Spinal cord (tissue), 9 donors: ENCODE measurements at regions not wholly inside any gene's neighbourhood (a gene's known extent, or its start where the extent isn't known, plus 50 kb on each side); places are given as distances from the start of the nearest gene placed in this dataset.

Experiments used
- DNase-seq, 6 donors: peaks; one replicate each; pipeline versions ENCODE4 v3.0.0 to v3.0.0-alpha.2; 2013 to 2015; ENCODE audit warnings: low spot score in 6 of 6, low read depth in 4 of 6
- H3K27ac ChIP-seq: one replicate; pipeline ENCODE4 v1.5.1; 2013; ENCODE audit warnings: low read depth, low read length, control low read depth
- H3K27me3 ChIP-seq: one replicate; pipeline ENCODE4 v1.6.1; 2013; ENCODE audit warnings: low read length; ENCODE audit not compliant: control insufficient read depth, insufficient read depth
- H3K36me3 ChIP-seq: one replicate; pipeline ENCODE4 v1.6.1; 2013; ENCODE audit warnings: low read length; ENCODE audit not compliant: control insufficient read depth, insufficient read depth
- H3K4me1 ChIP-seq: one replicate; pipeline ENCODE4 v1.6.1; 2013; ENCODE audit warnings: low read length; ENCODE audit not compliant: control insufficient read depth, insufficient read depth
- H3K4me3 ChIP-seq: one replicate; pipeline ENCODE4 v1.5.1; 2013; ENCODE audit warnings: low read depth, low read length, control low read depth
- H3K9me3 ChIP-seq: one replicate; pipeline ENCODE4 v1.6.1; 2013; ENCODE audit warnings: low read length; ENCODE audit not compliant: control insufficient read depth, insufficient read depth
- whole genome bisulfite sequencing: methylation state at CpG from one replicate; pipeline ENCODE4 v1.1.5; 2013; ENCODE audit warnings: missing lambda C conversion rate; ENCODE audit not compliant: insufficient coverage; 5-methylcytosine and 5-hydroxymethylcytosine counted together
- donor health status: healthy.

DNA sequence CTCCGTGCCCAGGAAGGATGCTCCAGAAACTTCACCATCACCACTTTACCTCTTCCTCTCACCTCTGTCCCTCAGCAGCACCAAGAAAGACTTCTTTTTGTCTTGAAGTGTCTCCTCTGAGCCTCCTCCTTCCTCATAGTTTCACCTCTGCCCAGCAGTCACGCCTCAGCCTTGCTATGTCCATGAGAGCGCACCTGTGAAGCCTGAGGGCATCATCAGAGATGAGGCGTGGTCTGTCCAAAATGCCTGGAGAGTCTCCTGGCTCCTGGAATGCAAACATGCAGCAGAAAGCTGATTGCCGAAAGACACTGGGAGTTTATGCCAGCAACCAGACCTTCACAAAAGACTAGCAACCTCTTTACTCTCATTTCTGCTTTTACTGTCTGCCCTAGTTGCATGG is 336.6 kb downstream of the TEX29 start:
- H3K4me1 ChIP-seq, result peaks cover 23% of the 10 kb centered on the region
- no peak overlapping the region for H3K4me3 ChIP-seq
- DNase-seq, result no peak
- H3K27ac ChIP-seq, result no peak overlapping the region
- WGBS, result 94% methylated on average over 5 of the region's 5 CpGs
- no peaks in the 10 kb centered on the region for H3K27me3 ChIP-seq
- H3K9me3 ChIP-seq, result no peaks in the 10 kb centered on the region
- no peaks in the 10 kb centered on the region for H3K36me3 ChIP-seq

DNA sequence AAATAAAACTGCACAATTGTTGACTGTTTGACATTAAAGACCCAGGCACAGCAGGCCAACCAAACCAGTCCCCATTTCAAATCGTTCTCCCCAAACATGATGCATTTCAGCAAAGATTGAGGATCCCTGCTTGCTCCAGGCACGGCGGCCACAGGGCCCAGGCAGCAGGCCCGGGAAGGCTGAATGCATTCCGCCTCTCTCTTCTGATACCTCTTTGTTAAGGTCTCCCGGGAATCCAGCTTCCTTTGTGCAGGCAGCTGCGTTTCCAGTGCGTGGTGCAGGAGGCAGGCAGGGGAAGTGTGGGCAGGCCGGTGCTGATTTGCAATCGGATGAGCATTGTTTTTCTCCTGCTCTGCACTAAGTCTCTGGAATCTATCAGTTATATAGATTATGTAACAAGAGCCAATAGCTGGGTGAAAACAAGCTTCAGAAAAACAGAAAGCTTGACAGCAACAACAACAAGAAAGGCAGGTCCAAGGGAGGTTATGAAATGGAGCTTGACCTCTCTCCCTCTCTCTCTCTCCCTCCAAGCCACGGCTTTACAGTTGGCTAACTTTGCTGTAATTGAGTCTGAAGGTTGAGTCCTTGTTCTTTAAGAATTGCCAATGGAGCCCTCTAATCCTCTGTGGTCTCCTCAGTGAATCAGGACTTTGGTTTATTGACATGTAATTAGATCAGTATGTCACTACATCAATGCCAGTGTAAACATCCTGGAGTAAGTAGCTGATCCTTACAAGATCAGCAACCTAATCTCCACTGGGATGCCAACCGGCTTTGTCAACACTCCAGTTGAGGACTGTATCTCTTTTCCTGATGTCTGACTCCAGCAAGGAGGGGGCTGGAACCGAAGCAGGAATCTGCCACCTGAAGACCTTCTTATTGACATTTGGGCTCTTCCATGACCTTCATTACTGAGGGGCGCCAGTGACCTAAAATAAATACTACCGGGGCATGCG is 338.0 kb downstream of the TEX29 start:
- Histone ChIP-seq H3K27ac (no peak overlapping the region), H3K4me3 (no peak overlapping the region)
- WGBS, result 48% methylated on average over 10 of the region's 16 CpGs

DNA sequence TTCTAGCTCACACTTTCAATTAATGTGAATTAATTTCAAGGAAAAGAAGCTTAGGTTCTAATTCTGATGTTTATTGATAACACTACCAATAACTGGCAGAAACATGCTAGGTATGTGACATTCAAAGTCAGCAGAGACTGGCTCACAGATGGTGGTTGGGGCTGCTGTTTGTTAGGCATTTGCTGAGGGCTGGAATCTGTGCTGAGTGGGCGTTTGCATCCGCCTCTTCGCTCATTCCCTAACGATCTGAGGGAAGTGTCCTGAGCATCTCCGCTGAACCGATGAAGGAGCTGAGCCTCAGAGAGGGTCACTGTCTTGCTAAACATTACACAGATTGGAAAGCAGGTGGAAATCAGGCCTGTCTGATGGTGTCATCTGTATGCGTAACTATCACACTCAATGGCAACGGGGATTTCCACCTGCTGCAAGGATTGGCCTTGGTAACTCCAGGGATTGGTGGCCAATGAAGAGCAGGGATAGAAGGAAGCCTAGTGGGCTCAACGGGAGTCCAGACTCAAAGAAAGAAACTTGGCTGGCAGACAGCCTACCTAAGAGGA is 338.9 kb downstream of the TEX29 start:
- Histone ChIP-seq H3K4me3 (no peak overlapping the region), H3K27ac (no peak overlapping the region), H3K27me3 (no peaks in the 10 kb centered on the region), H3K36me3 (no peaks in the 10 kb centered on the region), H3K4me1 (peaks cover 27% of the 10 kb centered on the region), H3K9me3 (no peaks in the 10 kb centered on the region)
- no peak for DNase-seq
- WGBS, result 73% methylated on average over 9 of the region's 9 CpGs

More for the DNA sequence above, 338.0 kb downstream of the TEX29 start:
- no peaks in the 10 kb centered on the region for H3K27me3 ChIP-seq
- no peaks in the 10 kb centered on the region for H3K36me3 ChIP-seq
- peak in 5 of 6 donors; percentile 33 to 92 (median 43) for DNase-seq
- no peaks in the 10 kb centered on the region for H3K9me3 ChIP-seq
- H3K4me1 ChIP-seq, result peaks cover 23% of the 10 kb centered on the region

DNA sequence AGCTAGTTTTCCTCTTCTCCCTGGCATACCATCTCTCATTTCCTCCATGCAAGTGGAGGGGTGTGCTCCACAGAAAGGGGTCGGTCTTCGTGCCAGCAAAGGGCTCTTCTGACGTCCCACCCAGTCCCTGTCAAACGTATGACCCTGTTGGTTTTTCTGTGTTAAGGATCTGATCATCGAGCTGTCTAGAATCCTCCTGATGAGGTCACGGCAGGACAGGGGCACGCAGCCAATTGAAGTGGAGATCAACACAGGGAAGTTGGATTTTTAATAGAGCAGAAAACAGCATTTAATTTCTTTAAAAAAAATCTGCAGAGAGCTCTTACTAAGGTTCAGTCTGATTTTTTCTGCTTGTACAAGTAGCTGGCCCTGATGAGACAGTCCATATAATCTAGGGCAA is 339.4 kb downstream of the TEX29 start:
- Histone ChIP-seq H3K4me3 (no peak overlapping the region), H3K27me3 (no peaks in the 10 kb centered on the region), H3K9me3 (no peaks in the 10 kb centered on the region), H3K36me3 (no peaks in the 10 kb centered on the region), H3K4me1 (peaks cover 27% of the 10 kb centered on the region), H3K27ac (no peak overlapping the region)
- DNase-seq, result peak in 1 of 6 donors; percentile 55
- WGBS, result 68% methylated on average over 5 of the region's 7 CpGs

DNA sequence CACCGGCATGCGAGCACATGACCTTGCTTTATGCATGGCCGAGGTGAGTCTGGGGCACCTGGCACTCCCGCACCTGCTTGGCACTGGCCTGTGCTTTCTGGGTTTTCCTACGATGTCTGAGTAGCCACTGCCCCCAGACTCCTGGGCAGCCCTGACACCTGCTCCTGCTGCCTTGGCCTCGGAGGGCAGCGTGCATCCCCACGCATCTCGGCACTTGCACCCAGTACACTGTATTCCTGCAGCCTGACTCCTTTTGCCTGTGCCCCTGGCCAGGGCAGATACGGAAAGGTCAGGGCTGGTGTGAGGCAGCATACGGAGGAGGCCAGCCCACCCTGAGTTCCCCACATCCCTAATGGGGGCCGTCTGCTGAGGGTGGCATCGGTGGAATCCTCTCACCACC is 340.6 kb downstream of the TEX29 start:
- no peaks in the 10 kb centered on the region for H3K27me3 ChIP-seq
- 95% methylated on average over 11 of the region's 13 CpGs for WGBS
- H3K27ac ChIP-seq, result no peak overlapping the region
- no peak for DNase-seq
- peaks cover 27% of the 10 kb centered on the region for H3K4me1 ChIP-seq
- no peaks in the 10 kb centered on the region for H3K9me3 ChIP-seq
- H3K4me3 ChIP-seq, result no peak overlapping the region
- no peaks in the 10 kb centered on the region for H3K36me3 ChIP-seq

DNA sequence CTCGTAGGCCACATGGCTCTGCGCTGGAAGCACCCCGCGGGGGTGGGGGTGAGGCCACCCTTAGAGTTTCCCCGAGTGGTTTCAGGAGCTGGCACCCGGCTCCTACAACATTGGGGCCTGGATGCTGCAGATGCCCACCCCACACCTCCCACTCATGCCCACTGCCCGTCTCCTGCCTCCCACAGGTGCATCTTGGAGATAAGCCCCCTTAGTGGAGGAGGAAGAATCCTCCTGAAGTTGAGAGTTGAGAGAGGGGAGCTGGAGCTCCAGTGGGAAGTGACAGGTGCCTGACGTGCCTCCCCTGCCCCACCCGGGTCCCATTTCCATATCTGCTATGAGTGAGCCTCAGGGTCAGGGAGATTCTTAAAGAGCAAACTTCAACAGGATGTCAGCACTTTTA is 341.3 kb downstream of the TEX29 start:
- H3K4me1 ChIP-seq, result peaks cover 27% of the 10 kb centered on the region
- H3K36me3 ChIP-seq, result no peaks in the 10 kb centered on the region
- no peaks in the 10 kb centered on the region for H3K27me3 ChIP-seq
- DNase-seq, result no peak
- 99% methylated on average over 6 of the region's 9 CpGs for WGBS
- no peaks in the 10 kb centered on the region for H3K9me3 ChIP-seq
- H3K4me3 ChIP-seq, result no peak overlapping the region
- no peak overlapping the region for H3K27ac ChIP-seq

DNA sequence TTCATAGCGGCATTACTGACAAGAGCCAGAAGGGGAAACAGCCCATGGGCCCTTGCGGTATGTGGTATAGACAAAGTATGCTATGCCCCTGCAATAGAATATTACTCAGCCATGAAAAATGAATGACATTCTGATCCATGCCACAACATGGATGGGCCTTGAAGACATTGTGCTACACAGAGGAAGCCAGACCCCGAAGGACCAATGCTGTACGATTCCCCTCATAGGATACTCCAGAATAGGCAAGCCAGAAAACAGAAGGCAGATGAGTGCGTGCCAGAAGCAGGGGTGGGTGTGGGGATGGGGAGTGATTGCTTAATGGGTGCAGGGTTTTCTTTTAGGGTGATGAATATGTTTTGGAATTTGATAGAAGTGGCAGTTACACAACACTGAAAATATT is 342.0 kb downstream of the TEX29 start:
- Histone ChIP-seq H3K27ac (no peak overlapping the region), H3K4me1 (peaks cover 26% of the 10 kb centered on the region), H3K27me3 (no peaks in the 10 kb centered on the region), H3K36me3 (no peaks in the 10 kb centered on the region), H3K9me3 (no peaks in the 10 kb centered on the region), H3K4me3 (no peak overlapping the region)
- WGBS, result 86% methylated on average over 1 of the region's 5 CpGs
- DNase-seq, result no peak

DNA sequence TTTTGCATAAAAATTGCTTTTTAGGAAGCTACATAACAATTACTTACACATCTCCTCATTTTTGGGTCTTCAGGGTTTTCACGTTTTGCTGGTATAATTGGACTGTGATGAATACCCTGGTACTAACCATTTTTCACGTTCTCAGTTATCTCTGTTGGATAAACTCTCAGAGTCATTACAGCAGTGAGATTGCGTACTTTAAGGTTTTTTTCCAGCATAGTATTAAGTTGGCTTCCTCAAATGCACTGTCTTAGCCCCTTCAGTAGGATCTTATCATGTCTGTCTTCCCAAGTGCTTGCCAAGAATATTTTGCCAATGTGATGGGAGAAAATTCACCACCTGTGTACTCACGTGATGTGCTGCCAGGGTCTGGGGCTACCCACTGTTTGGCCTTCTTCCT is 342.5 kb downstream of the TEX29 start:
- Histone ChIP-seq H3K9me3 (no peaks in the 10 kb centered on the region), H3K27ac (no peak overlapping the region), H3K36me3 (no peaks in the 10 kb centered on the region), H3K4me1 (peaks cover 22% of the 10 kb centered on the region), H3K27me3 (no peaks in the 10 kb centered on the region), H3K4me3 (no peak overlapping the region)
- no peak for DNase-seq
- 90% methylated on average over 3 of the region's 4 CpGs for WGBS

DNA sequence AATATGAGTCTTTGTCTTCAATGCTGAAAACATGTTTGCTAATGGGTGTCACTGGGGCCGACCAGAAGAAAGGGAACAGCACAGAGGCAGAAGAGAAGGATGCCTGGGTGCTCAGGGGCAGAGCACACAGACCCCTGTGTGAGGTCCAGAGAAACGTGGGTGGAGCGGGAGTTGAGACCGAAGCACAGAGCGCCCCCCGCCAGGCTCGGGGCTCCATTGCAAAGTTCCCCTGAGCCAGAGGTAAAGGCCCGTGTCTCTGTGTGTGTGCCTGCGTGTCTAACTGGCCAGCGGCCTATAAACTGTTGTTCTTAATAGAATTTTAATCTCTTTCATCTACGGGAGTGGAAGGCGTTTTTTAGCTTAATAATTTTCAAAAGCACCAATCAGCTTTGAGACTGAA is 343.1 kb downstream of the TEX29 start:
- WGBS, result 73% methylated on average over 6 of the region's 12 CpGs
- DNase-seq, result no peak
- H3K27ac ChIP-seq, result no peak overlapping the region
- no peak overlapping the region for H3K4me3 ChIP-seq
- no peaks in the 10 kb centered on the region for H3K27me3 ChIP-seq
- H3K4me1 ChIP-seq, result peaks cover 16% of the 10 kb centered on the region
- H3K36me3 ChIP-seq, result no peaks in the 10 kb centered on the region
- H3K9me3 ChIP-seq, result no peaks in the 10 kb centered on the region

DNA sequence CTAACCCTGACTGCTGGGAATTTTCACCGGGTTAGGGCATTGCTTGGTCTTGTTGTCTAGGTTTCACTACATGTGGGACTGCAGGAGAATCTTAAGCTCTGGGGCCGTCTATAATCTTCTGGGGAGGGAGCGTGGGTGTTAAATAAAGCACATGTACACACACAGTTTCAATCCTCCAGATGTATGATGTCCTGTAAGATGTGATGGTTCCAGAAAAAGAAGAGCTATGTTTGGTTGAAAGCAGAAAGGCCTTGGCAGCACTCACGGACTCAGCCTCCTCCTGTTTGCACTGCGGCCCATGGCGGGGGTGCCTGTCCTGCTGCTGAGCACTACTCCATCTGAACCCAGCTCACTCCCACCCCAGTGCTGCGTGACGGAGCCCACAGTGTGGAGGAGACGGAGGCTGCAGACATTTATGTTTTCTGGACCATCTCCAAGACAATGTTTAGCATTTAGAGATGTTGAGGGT is 343.5 kb downstream of the TEX29 start:
- WGBS, result 80% methylated on average over 3 of the region's 9 CpGs
- H3K36me3 ChIP-seq, result no peaks in the 10 kb centered on the region
- H3K27ac ChIP-seq, result no peak overlapping the region
- DNase-seq, result no peak
- peaks cover 15% of the 10 kb centered on the region for H3K4me1 ChIP-seq
- no peak overlapping the region for H3K4me3 ChIP-seq
- no peaks in the 10 kb centered on the region for H3K9me3 ChIP-seq
- H3K27me3 ChIP-seq, result no peaks in the 10 kb centered on the region
